OCI-LY3 (cell line): ENCODE measurements at regions not wholly inside any gene's neighbourhood (a gene's known extent, or its start where the extent isn't known, plus 50 kb on each side); places are given as distances from the start of the nearest gene placed in this dataset.

Source experiments
- H2AFZ ChIP-seq: fragments of 200-600, 300-600 bp; shearing (Covaris generic); 2 replicates; pipeline ENCODE4 v1.6.0; 2014; ENCODE audit warnings: antibody characterized with exemption, low read depth, low read length
- H3K27ac ChIP-seq: fragments of 200-600, 300-600 bp; sonication (generic); 2 replicates; pipeline ENCODE4 v1.5.1; 2014; ENCODE audit warnings: mild to moderate bottlenecking, low read length, moderate library complexity, mixed read lengths
- H3K27me3 ChIP-seq: fragments of 200-600, 300-600 bp; sonication (generic); 2 replicates; pipeline ENCODE4 v1.6.1; 2014; ENCODE audit warnings: low read depth, low read length, mixed read lengths
- H3K36me3 ChIP-seq: fragments of 200-600, 300-600 bp; sonication (generic); replicated peaks from 2 replicates; pipeline ENCODE3; 2014; ENCODE audit warnings: low read depth, low read length, mixed read lengths
- H3K4me1 ChIP-seq: fragments of 300-600, 200-600 bp; sonication (generic); 2 replicates; pipeline ENCODE4 v1.6.1; 2014; ENCODE audit warnings: low read length, mixed read lengths
- H3K4me2 ChIP-seq: fragments of 200-600, 300-600 bp; sonication (generic); 2 replicates; pipeline ENCODE4 v1.6.1; 2014; ENCODE audit warnings: low read length, mixed read lengths
- H3K4me3 ChIP-seq: fragments of 300-600, 200-600 bp; sonication (generic); 2 replicates; pipeline ENCODE4 v1.5.1; 2014; ENCODE audit warnings: antibody characterized with exemption, mild to moderate bottlenecking, low read length, moderate library complexity
- H3K79me2 ChIP-seq: fragments of 300-600, 200-600 bp; shearing (Covaris generic); 2 replicates; pipeline ENCODE4 v1.6.1; 2014; ENCODE audit warnings: mild to moderate bottlenecking, low read length, mixed read lengths
- H3K9ac ChIP-seq: fragments of 300-600, 200-600 bp; shearing (Covaris generic); 2 replicates; pipeline ENCODE4 v1.6.0; 2014; ENCODE audit warnings: mild to moderate bottlenecking, low read length, moderate library complexity
- H3K9me3 ChIP-seq: fragments of 200-600, 300-600 bp; shearing (Covaris generic); 2 replicates; pipeline ENCODE4 v1.6.1; 2014; ENCODE audit warnings: low read length, mixed read lengths; ENCODE audit not compliant: insufficient read depth
- H4K20me1 ChIP-seq: fragments of 200-600, 300-600 bp; sonication (generic); 2 replicates; pipeline ENCODE4 v1.6.1; 2016; ENCODE audit warnings: low read length, mixed read lengths; ENCODE audit not compliant: insufficient read depth
- CTCF ChIP-seq: fragments of 200-600, 300-600 bp; sonication (generic); IDR thresholded peaks from 2 replicates; pipeline ENCODE4 v1.5.1; 2014; ENCODE audit warnings: antibody characterized with exemption, low read length, low read depth
- EZH2phosphoT487 ChIP-seq: fragments of 200-600 bp; shearing (Covaris generic); IDR thresholded peaks from 2 replicates; pipeline ENCODE4 v1.6.1; 2018; ENCODE audit warnings: antibody characterized with exemption, mixed run types, low read depth

GRCh38 chr4:62145276-62145675, 945.1 kb downstream of the ADGRL3 start:
- H3K9me3 ChIP-seq, result no peaks in the 10 kb centered on the region
- TF ChIP-seq CTCF (no peak), EZH2phosphoT487 (no peak)
- no peak overlapping the region for H3K4me3 ChIP-seq
- H3K9ac ChIP-seq, result no peak overlapping the region
- no peak overlapping the region for H2AFZ ChIP-seq
- no peaks in the 10 kb centered on the region for H3K36me3 ChIP-seq
- no peak overlapping the region for H3K27ac ChIP-seq
- no peaks in the 10 kb centered on the region for H3K27me3 ChIP-seq
- H4K20me1 ChIP-seq, result no peaks in the 10 kb centered on the region
- H3K4me1 ChIP-seq, result no peaks in the 10 kb centered on the region
- H3K79me2 ChIP-seq, result no peaks in the 10 kb centered on the region
- no peak overlapping the region for H3K4me2 ChIP-seq

GRCh38 chr4:62144431-62144830, 944.3 kb downstream of the ADGRL3 start:
- no peak overlapping the region for H3K4me3 ChIP-seq
- no peaks in the 10 kb centered on the region for H3K4me1 ChIP-seq
- no peaks in the 10 kb centered on the region for H3K27me3 ChIP-seq
- no peak overlapping the region for H3K9ac ChIP-seq
- H3K79me2 ChIP-seq, result no peaks in the 10 kb centered on the region
- no peak for TF ChIP-seq CTCF
- TF ChIP-seq EZH2phosphoT487, result no peak
- H4K20me1 ChIP-seq, result no peaks in the 10 kb centered on the region
- no peaks in the 10 kb centered on the region for H3K36me3 ChIP-seq
- no peak overlapping the region for H2AFZ ChIP-seq
- H3K27ac ChIP-seq, result no peak overlapping the region
- H3K4me2 ChIP-seq, result no peak overlapping the region
- H3K9me3 ChIP-seq, result no peaks in the 10 kb centered on the region

DNA sequence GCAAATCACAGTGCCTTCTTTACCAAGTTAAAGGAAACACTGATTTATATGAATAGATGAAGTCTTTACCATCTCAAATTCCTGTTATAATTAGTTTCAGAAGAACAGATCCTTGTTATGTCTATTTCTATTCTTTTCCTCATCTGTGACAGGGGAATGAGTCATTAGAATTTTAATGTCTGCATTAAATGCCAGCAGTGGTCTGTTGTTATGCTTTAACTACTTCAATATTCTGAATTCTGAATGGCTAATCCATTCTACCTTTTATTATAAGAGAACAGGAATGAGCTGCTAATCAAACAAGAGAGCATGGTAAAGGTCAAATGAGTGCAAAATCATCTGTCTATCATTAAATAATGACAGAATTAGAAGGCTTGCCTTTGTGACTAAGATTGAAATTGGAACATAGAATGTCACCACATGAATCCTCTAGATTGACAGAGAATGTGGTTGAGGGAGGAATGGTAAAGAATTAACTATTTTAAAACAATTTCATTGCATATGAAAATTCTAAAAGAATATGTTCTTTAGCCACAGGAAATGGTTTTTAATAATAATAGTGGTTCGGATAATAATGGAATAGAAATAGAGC, 935.5 kb downstream of the ADGRL3 start:
- Histone ChIP-seq H3K4me1 (no peaks in the 10 kb centered on the region), H3K9ac (no peak overlapping the region), H2AFZ (no peak overlapping the region), H3K36me3 (no peaks in the 10 kb centered on the region), H3K4me2 (no peak overlapping the region), H3K9me3 (no peaks in the 10 kb centered on the region), H3K4me3 (no peak overlapping the region), H4K20me1 (no peaks in the 10 kb centered on the region), H3K79me2 (no peaks in the 10 kb centered on the region), H3K27me3 (no peaks in the 10 kb centered on the region), H3K27ac (no peak overlapping the region)
- TF ChIP-seq EZH2phosphoT487, result no peak
- no peak for TF ChIP-seq CTCF

GRCh38 chr4:62133977-62134376, 933.9 kb downstream of the ADGRL3 start:
- H3K27ac ChIP-seq, result no peak overlapping the region
- H3K9me3 ChIP-seq, result no peaks in the 10 kb centered on the region
- no peaks in the 10 kb centered on the region for H4K20me1 ChIP-seq
- H3K4me2 ChIP-seq, result no peak overlapping the region
- no peaks in the 10 kb centered on the region for H3K4me1 ChIP-seq
- H2AFZ ChIP-seq, result no peak overlapping the region
- no peaks in the 10 kb centered on the region for H3K79me2 ChIP-seq
- no peak overlapping the region for H3K4me3 ChIP-seq
- no peaks in the 10 kb centered on the region for H3K36me3 ChIP-seq
- TF ChIP-seq CTCF (no peak), EZH2phosphoT487 (no peak)
- no peak overlapping the region for H3K9ac ChIP-seq
- H3K27me3 ChIP-seq, result no peaks in the 10 kb centered on the region
